ENCODE measurements at regions not wholly inside any gene's neighbourhood (a gene's known extent, or its start where the extent isn't known, plus 50 kb on each side); places are given as distances from the start of the nearest gene placed in this dataset.

DNA sequence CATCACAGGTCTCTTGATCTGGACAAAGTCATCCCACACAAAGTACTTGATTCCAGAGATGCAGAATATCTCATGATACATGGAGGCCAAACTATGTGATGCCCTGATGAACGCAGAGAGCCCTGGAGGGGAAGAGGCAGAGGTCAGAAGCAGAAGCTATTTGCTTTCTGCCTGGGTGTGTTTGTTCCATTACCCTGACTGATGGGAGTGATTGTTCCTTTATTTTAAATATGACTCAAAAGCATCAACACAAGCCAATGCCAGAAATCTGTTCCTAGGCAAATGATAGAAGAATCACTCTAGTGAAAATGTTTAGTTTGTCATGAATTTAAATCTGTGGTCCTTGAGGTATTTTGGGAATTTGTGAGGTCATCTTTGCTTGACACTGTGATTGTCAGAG is 54.7 kb upstream of the GGTLC1 start:
- H3K27ac Mint-ChIP-seq = no peak overlapping the region
- peaks cover 19% of the 10 kb centered on the region for H3K4me1 Mint-ChIP-seq (ENCODE audit: low read depth)
- H3K9me3 Mint-ChIP-seq = no peaks in the 10 kb centered on the region

DNA sequence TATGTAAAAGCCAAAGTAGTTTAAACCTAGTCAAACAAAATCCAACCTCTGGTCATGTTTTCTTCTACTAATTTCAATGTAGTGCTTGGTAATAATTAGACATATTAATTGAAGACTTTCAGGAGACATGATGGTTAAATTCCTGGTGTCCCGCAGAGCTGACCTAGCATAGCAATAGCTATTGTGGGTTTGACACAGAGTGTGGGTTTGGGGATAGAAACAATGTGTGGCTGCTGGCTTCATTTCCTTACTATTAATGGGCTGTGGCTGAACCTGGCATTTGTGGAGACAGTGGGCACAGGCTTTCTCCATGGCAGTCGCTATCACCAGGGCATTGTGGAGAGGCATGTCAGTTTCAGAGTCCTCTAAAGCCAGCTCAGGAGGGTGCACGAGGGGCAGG is 54.1 kb upstream of the GGTLC1 start:
- peaks cover 19% of the 10 kb centered on the region for H3K4me1 Mint-ChIP-seq (ENCODE audit: low read depth)
- no peak overlapping the region for H3K27ac Mint-ChIP-seq
- H3K27me3 Mint-ChIP-seq = no peaks in the 10 kb centered on the region
- no peaks in the 10 kb centered on the region for H3K36me3 Mint-ChIP-seq (ENCODE audit: low read depth)
- H3K4me3 Mint-ChIP-seq = no peak overlapping the region
- H3K9me3 Mint-ChIP-seq = no peaks in the 10 kb centered on the region

More for the DNA sequence above, 54.7 kb upstream of the GGTLC1 start:
- H3K4me3 Mint-ChIP-seq = no peak overlapping the region
- no peaks in the 10 kb centered on the region for H3K36me3 Mint-ChIP-seq (ENCODE audit: low read depth)
- no peaks in the 10 kb centered on the region for H3K27me3 Mint-ChIP-seq

DNA sequence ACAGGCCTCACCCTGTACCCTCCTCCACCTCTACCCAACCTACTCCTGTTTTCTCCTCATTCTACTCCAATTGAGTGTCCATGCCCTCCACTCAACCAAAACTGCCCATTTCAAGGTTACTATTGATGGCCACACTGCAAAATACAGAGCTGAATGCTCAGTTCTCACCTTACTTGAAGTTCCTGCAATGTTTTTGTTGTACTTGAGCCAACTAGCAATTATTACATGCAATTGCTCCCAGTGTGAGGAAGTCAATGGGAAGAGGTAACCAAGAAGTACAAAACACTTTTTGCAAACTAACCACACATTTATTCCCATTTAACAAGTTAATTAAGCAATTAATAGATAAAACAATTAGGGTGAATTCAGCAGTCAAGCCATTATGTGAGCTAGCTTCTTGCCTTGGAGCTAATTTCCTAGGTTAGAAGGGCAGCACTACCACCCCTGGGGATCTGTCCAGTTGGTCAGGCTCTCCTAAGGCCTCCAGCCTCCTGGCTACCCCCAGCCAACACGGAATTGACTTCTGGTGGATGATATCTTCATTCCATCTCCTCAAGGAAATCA is 52.4 kb upstream of the GGTLC1 start:
- no peak overlapping the region for H3K4me3 Mint-ChIP-seq
- no peaks in the 10 kb centered on the region for H3K27me3 Mint-ChIP-seq
- H3K36me3 Mint-ChIP-seq (ENCODE audit: low read depth) = no peaks in the 10 kb centered on the region
- peaks cover 9% of the 10 kb centered on the region for H3K4me1 Mint-ChIP-seq (ENCODE audit: low read depth)
- no peak overlapping the region for H3K27ac Mint-ChIP-seq
- H3K9me3 Mint-ChIP-seq = no peaks in the 10 kb centered on the region

DNA sequence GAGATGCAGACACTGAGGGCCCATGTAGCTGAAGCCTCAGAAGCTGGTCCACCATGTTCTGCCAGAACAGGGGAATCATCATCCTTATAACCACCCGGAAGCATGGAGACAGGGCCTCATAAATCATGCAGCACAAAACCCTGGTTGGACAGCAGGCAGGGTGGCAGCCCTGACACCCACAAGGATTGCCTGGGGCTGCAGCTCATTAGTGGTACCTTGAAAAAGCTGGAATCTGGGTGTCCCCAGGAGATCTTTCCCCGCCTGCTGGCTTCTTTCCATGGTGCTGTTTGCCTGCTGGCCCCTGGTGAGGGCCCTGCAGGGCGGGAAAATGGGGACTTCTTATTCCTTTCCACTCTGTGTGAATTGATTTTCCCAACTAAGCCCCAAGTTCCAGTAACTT is 50.6 kb upstream of the GGTLC1 start:
- Mint-ChIP-seq H3K4me1 (ENCODE audit: low read depth) (no peaks in the 10 kb centered on the region), H3K27me3 (no peaks in the 10 kb centered on the region), H3K36me3 (ENCODE audit: low read depth) (no peaks in the 10 kb centered on the region), H3K27ac (no peak overlapping the region), H3K4me3 (no peak overlapping the region), H3K9me3 (no peaks in the 10 kb centered on the region)

Measured in stimulated activated naive CD8-positive, alpha-beta T cell treated with anti-CD3 and anti-CD28 coated beads, Interleukin-15, Interleukin-2, amounts not matched to agents 100 ng/mL and 50 ng/mL, for 24 hours (primary cell).